Activated naive CD4-positive, alpha-beta T cell treated with anti-CD3 and anti-CD28 coated beads, Interleukin-2, amount 50 U/mL, for 72 hours (primary cell): ENCODE measurements at regions not wholly inside any gene's neighbourhood (a gene's known extent, or its start where the extent isn't known, plus 50 kb on each side); places are given as distances from the start of the nearest gene placed in this dataset.
A peak's percentile ranks its signal among the peaks of the same experiment; 100 is the strongest.

ENCODE experiments used
- ATAC-seq, 2 donors: fragments of 150-1000 bp; cut with Tn5 transposase; 2 replicates each; pipeline ENCODE4 v1.10.0; 2021; ENCODE audit warnings: mild to moderate bottlenecking in 2 of 2, moderate library complexity in 2 of 2
- DNase-seq, 2 donors: peaks; one replicate each; pipeline ENCODE4 v3.0.0; 2021 to 2022; ENCODE audit warnings: low spot score in 2 of 2
- H3K27ac Mint-ChIP-seq, 2 donors: one replicate each; pipeline ENCODE4 v1.8.0; 2022; ENCODE audit warnings: mild to moderate bottlenecking in 2 of 2, mixed read lengths in 2 of 2
- H3K36me3 Mint-ChIP-seq, 2 donors: one replicate each; pipeline ENCODE4 v1.8.0; 2022; ENCODE audit warnings: mixed read lengths in 2 of 2
- H3K9me3 Mint-ChIP-seq, 2 donors: one replicate each; pipeline ENCODE4 v1.8.0; 2022; ENCODE audit warnings: mixed read lengths in 2 of 2

DNA sequence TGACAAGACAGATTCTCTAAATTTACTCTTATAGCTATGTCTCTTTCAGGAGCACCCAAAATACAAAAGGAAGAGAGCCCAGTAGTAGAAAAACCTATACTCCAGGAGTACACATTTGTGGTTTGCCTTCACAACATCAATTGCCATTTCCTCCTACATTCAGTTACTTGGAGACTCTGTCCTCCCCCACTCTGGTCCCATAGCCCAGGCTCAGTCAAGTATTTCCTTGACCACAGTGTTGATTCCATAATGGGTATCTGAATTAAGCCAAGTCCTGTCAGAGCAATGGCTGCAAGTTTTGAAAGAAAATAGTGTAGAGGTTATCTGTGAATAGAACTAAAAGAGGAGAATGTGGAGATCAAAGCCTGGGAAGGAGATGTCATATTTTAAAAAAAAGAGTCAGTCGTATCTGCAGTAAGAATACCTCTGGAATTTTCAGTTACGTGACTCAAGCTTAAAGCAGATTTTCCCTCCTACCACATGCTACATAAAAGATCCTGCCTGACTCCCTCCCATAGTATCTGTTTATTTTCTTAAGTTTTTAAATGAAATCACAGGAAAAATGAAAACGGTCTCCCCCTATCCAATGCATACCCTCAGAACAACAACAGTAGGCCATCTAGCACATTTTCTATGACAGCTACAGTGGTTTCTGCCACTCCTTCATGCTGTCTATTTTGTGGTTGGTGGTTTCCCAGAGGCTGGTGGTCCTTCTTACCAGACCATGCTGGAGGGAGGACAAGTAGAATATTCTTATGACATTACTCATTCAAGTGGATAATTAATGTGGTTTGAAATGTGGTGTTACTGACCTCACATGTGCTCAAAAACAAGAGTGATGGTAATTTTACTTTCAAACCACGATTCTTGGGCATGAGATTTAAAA lies 249.7 kb upstream of the TMEM161B start:
- Mint-ChIP-seq H3K36me3 (no peaks in the 10 kb centered on the region), H3K27ac (no peak overlapping the region), H3K9me3 (no peaks in the 10 kb centered on the region)
- DNase-seq (no peak), ATAC-seq (no peak)

DNA sequence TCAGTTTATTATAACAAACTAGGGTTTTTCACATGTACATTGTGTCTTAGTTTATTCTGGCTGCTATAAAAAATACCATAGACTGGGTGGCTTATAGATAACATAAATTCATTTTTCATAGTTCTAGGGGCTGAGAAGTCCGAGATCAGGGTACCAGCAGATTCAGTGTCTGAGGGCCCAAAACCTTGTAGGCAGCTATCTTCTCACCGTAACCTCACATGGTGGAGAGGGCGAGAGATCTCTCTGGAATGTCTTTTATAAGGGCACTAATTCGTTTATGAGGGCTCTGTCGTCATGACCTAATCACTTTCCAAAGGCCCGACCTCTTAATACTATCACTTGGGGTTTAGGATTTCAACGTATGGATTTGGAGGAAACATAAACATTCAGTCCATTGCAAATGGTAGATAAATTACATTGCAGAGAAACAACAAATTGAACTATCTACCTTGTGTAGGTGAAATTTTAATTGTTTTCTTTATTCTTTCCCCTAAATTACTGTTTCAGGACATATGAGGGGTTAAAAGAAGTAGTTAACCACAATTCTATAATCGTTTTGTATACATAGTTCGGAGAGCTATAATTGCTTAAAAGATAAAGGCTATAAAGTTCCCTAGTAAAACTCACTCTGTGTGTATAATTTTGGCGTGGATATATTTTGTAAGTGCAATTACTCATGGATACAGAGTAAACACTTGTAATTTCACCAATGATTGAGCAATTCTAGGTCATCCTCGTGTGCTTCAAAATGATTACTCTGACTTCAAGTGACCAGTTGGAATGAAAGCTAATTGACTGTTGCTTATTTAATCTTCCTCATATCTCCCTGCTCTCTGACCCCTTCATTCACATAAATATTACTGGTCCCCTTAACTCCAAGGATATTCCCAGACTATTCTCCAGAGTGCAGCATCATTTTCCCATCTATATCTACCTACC lies 247.5 kb upstream of the TMEM161B start:
- Mint-ChIP-seq H3K36me3 (no peaks in the 10 kb centered on the region), H3K9me3 (no peaks in the 10 kb centered on the region), H3K27ac (no peak overlapping the region)
- ATAC-seq (no peak), DNase-seq (no peak)

DNA sequence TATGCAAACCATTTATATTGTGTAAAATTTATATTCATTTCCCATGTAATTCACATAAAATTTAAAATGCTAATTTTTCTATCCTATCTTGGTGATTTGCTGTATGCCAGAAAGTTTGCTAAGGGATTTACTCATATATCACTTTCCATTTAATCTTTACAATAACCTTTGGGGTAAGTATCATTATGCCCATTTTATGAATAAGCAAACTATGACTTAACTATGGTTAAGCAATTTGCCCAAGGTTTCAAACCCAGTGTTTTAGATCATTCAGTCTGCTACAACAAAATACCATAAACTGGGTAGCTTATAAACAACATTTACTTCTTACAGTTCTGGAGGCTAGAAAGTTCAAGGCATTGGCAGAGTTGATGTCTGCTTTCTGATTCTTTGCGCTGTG lies 246.4 kb upstream of the TMEM161B start:
- H3K27ac Mint-ChIP-seq: no peak overlapping the region
- DNase-seq: no peak
- no peak for ATAC-seq
- H3K9me3 Mint-ChIP-seq: no peaks in the 10 kb centered on the region
- no peaks in the 10 kb centered on the region for H3K36me3 Mint-ChIP-seq

DNA sequence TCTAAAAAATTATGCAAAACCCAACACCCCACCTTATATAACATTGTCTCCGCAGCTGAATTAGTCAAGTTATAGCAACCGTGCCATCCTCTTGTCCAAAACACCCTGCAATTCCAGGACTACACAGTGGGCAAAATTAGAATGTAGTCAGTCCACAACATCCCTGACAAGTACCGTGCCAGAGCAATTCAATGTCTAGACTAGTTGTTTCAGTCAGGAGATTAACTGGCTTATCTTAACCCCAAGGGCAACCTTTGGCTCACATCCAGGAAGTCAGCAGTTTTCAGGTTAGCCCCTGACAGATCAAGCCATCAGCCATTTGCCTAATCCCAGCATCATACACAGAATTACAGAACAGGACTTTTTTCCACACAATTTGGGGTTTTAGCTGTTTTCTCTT lies 240.8 kb upstream of the TMEM161B start:
- no peaks in the 10 kb centered on the region for H3K9me3 Mint-ChIP-seq
- H3K27ac Mint-ChIP-seq: no peak overlapping the region
- H3K36me3 Mint-ChIP-seq: no peaks in the 10 kb centered on the region
- DNase-seq: no peak
- ATAC-seq: no peak

DNA sequence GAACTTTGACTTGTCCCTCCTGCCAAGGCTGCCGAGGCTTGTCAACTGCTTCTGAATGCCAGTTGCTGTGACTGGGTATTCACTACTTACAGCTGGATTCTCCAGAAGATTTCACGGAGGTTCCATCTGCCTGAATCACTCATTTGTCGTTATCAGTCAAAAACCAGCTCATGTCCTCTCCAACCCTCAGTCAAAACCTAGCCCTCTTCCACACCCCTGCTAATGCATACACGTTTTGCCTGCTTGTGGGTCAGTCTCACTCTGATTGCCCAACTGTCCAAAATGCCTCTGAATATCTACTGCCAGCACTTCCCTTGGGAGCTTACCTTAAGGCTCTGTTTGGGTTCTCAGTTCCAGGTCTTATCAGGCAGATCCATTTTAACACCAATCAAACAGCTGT lies 238.6 kb upstream of the TMEM161B start:
- no peak overlapping the region for H3K27ac Mint-ChIP-seq
- ATAC-seq (no peak), DNase-seq (no peak)
- H3K9me3 Mint-ChIP-seq: no peaks in the 10 kb centered on the region
- peaks cover 0 to 8% of the 10 kb centered on the region in 2 donors for H3K36me3 Mint-ChIP-seq

DNA sequence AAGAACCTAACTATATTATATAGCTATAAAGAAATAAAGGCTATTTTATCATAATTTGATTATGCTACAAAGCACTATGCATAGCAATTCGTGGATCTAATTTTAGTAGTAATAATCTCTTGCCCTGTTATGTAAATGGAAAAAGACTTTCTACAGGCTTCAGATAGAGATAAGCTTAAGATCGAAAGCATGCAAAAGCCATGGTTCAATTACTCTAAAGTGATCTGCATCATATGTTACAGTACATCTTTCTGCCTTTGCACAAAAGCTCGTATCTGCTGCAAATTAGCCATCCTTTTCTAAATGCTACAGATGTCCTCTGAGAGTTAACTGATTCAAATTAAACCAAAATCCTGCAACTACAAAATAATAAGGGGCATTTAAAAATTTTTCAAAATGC lies 234.8 kb upstream of the TMEM161B start:
- Mint-ChIP-seq H3K27ac (peak overlapping the region in 1 of 2 donors; percentile 93), H3K9me3 (no peaks in the 10 kb centered on the region), H3K36me3 (peaks cover 0 to 8% of the 10 kb centered on the region in 2 donors)
- no peak for DNase-seq
- ATAC-seq: no peak

DNA sequence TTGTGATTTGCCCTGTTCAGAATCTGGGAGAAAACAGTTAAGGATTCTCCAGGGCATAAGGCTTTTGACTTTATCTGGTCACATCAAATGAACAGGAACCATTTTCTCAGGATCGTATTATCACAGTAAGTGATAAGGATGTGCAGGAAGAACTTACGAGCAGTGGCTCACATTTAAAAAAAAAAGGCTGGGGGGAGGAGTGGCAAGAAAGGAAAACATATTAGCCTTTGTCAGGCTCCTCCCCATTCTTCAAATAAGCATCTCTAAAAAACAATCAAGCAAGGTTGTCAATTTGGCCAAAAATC lies 234.3 kb upstream of the TMEM161B start:
- ATAC-seq: no peak
- H3K36me3 Mint-ChIP-seq: peaks cover 0 to 8% of the 10 kb centered on the region in 2 donors

DNA sequence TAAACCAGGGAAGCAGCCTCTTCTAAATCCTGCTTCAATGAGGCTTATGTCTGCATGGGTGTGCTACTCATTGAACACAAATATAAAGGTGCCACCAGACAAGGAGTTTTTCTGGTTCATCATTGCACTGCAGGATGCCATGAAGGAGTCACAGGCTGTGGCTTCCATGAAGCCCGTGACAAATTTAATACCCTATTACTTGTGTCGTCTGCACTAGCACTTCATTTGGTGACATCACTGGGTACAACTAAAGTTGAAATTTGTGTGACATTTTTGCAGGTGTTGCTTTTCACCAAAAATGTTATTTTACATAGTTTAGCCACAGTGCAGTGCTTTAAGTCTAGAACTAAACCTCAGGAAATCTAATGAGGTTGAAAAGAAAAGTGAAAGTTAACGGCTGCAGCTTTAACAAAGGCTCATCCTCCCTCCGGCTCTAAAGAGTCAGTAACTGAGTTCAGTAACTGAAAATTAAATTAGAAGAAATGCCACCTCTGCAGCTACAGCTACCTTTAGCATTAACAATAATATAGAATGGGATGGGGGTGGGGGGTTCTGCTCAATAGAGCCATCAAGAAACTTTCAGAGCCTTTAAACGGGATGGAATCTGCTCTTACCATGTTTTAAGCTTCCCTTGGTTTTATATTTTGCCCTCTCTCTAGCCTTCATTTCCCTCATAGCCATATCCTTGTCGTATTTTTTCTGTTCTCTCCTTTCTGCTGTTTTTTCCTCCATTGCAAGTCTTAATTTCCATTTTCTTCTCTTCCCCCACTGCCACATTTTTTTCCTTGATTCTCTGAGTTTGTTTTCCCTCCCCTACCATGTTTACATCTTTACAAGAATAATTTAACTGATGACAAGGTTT lies 233.8 kb upstream of the TMEM161B start:
- ATAC-seq (peak; percentile 76 to 79), DNase-seq (no peak)
- Mint-ChIP-seq H3K36me3 (peaks cover 0 to 8% of the 10 kb centered on the region in 2 donors), H3K27ac (peak overlapping the region; percentile 80 to 93), H3K9me3 (no peaks in the 10 kb centered on the region)

More for the DNA sequence above, 234.3 kb upstream of the TMEM161B start:
- DNase-seq: no peak
- H3K27ac Mint-ChIP-seq: peak overlapping the region; percentile 80 to 93
- no peaks in the 10 kb centered on the region for H3K9me3 Mint-ChIP-seq

DNA sequence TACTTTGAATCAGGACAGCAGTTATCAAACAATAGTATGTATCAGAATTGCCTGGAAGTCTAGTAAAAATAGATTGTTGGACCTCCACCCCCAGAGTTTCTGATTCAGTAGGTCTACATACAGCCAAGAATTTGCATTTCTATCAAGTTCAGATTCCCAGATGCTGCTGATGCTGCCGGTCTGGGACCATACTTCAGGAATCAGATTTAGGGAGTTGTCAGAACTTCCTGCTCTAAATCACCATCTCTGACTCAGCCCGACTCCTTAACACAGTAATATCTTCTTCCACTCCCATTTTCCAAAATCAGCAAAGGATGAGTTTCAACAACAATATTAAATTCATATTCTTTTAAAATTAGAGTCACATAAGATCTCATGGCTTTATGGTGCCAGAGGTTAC lies 227.2 kb upstream of the TMEM161B start:
- ATAC-seq: no peak
- DNase-seq: no peak
- H3K27ac Mint-ChIP-seq: no peak overlapping the region
- no peaks in the 10 kb centered on the region for H3K36me3 Mint-ChIP-seq
- no peaks in the 10 kb centered on the region for H3K9me3 Mint-ChIP-seq

DNA sequence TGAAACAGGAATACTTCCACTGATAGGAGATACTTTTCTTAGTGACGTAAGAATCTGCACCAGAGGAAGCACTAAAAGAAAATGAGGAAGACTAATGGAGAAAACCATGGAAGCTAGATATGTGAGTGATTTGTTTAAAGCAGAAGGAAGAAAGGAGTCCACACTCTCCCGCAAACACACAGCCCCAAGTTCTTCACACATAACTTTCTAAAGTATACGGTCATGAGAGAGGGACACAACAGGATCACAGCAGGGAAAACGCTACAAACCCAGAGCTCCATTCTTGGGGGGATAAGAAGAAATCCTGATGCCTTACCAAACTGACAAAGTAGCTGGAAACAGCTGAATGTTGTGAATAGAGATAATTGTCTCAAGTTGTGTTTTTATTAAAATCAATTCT lies 222.2 kb upstream of the TMEM161B start:
- no peaks in the 10 kb centered on the region for H3K9me3 Mint-ChIP-seq

DNA sequence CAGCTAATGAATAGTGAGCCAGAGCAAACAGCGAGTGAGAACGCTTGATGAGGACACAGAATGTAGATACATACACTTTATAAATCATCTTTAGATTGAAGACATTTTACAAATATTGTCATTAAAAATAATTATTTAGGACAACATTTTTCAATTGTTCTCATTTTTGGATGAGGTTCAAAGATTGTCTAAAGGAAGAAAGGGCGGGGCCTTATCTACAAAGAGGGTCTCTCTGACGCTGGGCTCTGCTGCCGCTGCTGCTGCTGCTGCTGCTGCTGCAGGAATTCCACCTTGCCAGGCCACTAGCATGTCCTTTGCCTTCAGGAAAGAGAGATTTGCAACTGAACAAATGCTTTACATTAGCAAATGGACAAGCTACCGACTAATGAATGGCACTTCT lies 220.7 kb upstream of the TMEM161B start:
- no peaks in the 10 kb centered on the region for H3K9me3 Mint-ChIP-seq
- ATAC-seq (no peak), DNase-seq (no peak)
- H3K27ac Mint-ChIP-seq: no peak overlapping the region
- no peaks in the 10 kb centered on the region for H3K36me3 Mint-ChIP-seq

More for the DNA sequence above, 222.2 kb upstream of the TMEM161B start:
- Mint-ChIP-seq H3K36me3 (no peaks in the 10 kb centered on the region), H3K27ac (no peak overlapping the region)
- ATAC-seq (no peak), DNase-seq (no peak)

DNA sequence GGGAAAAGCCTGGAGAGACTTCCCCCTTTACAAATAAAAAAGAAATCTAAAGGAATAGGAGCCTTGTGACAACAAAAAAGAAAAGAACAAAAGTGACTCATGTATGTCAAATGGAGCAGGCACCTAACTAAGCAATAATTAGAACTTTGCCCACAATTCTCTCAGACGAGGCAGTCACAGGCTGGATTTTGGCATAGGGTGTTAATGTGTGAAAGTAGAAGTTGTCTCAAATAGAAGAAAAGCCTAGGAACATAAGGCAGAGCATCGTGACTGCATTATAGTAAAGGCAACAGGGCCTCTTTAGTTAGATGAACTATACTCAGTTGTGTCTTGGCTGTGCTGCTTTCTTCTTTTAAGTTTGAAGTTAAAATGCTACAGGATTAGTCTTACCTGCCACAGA lies 219.9 kb upstream of the TMEM161B start:
- H3K27ac Mint-ChIP-seq: no peak overlapping the region
- ATAC-seq: no peak
- DNase-seq: no peak
- no peaks in the 10 kb centered on the region for H3K36me3 Mint-ChIP-seq
- no peaks in the 10 kb centered on the region for H3K9me3 Mint-ChIP-seq

DNA sequence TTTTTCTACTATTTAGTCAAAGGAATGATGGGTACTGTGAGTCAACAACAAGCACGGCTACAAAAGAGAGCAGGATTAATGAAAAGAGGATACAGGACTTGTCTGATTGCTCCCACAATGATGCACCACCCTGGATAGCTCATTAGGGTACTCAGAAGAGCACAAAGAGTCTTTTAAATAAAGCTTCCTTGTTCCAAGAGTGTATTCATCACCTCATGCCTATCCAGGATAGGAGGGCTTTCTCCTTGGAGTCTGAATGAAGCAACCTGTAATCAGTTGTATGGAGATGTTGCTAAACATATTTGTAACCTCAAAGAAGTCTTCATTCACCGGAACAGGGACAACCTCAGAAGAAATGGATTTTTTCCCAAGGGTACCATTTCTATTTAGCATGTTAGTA lies 219.5 kb upstream of the TMEM161B start:
- Mint-ChIP-seq H3K9me3 (no peaks in the 10 kb centered on the region), H3K36me3 (no peaks in the 10 kb centered on the region), H3K27ac (no peak overlapping the region)
- ATAC-seq (no peak), DNase-seq (no peak)

DNA sequence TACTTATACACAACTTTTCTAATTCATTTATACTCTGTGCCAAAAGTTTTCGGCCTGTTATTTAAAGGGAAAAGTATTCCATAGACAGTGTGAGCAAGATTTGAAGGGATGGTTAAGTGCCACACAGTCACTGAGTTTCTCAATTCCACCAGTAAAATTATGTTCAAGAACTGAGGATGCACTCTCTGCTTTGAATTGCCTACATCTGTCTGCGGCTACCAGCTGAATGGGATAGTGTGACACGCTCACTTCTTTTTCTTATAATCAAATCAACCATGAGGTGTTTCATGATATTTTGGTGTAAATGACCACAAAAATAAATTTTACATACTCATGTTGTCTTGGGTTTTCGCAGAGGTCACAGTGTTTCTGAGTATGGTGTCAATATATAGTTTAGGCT lies 218.4 kb upstream of the TMEM161B start:
- no peak overlapping the region for H3K27ac Mint-ChIP-seq
- H3K36me3 Mint-ChIP-seq: no peaks in the 10 kb centered on the region
- DNase-seq (no peak), ATAC-seq (no peak)
- no peaks in the 10 kb centered on the region for H3K9me3 Mint-ChIP-seq

DNA sequence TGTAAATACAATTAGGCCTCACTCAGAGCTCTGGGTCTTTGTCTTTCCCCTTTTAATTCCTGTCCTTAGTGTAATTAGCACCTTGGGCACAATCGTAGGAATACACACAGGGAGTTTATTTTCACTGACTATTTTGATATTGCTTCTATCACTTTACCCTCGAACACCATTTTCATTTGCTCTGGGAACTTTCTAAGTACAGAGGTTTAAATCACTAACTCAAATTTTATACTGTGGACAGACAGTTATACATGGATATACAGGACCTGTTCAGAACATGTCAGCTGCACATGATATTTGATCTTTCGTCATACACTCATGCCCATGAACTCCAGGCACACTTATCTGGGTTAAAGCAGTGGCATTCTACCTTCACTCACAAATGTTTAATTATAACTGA lies 217.8 kb upstream of the TMEM161B start:
- Mint-ChIP-seq H3K36me3 (no peaks in the 10 kb centered on the region), H3K27ac (no peak overlapping the region), H3K9me3 (no peaks in the 10 kb centered on the region)
- no peak for ATAC-seq
- DNase-seq: no peak

DNA sequence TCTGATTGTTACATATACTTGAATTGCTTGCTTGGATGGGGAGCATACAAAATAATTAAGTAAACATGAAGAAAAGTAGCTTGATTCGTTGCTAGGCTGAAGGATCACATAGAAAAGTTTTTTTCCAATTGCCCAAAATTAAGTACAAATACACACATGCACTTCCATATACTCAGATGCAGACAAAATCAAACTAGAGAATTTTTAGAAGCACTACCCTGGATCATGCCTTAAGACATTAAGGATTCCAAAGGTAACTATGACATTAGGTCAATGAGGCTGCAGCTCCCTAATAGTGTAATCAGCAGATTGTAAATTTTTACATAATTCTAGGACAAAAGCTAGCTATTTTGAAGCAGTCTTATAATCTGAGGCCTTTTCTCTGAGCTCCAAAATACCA lies 216.9 kb upstream of the TMEM161B start:
- Mint-ChIP-seq H3K36me3 (no peaks in the 10 kb centered on the region), H3K27ac (no peak overlapping the region), H3K9me3 (no peaks in the 10 kb centered on the region)
- ATAC-seq: no peak
- DNase-seq: no peak
